ENCODE measurements at regions not wholly inside any gene's neighbourhood (a gene's known extent, or its start where the extent isn't known, plus 50 kb on each side); places are given as distances from the start of the nearest gene placed in this dataset.
"Not testable (repeated sequence)": the region's sequence is repeated elsewhere in the genome, so short reads cannot be mapped to it uniquely, and the experiment has no call there.

- peaks cover 0 to 23% (median 1%) of the 10 kb centered on the region in 11 donors for H3K9me3 Mint-ChIP-seq
- H3K36me3 Mint-ChIP-seq, result no peaks in the 10 kb centered on the region
- no peak overlapping the region for H3K4me3 Mint-ChIP-seq
- no peak overlapping the region for H3K27ac Mint-ChIP-seq
- Histone ChIP-seq H3K36me3 (ENCODE audit: control insufficient read depth in 2 of 3, insufficient read depth in 3 of 3, low read length in 3 of 3) (no peaks in the 10 kb centered on the region), H3K4me1 (ENCODE audit: control insufficient read depth in 2 of 2, insufficient read depth in 2 of 2, low read length in 2 of 2) (no peaks in the 10 kb centered on the region), H3K27ac (ENCODE audit: low read depth, low read length) (no peak overlapping the region), H3K27me3 (ENCODE audit: control insufficient read depth in 2 of 2, insufficient read depth in 2 of 2, low read length in 2 of 2) (no peaks in the 10 kb centered on the region), H3K9me3 (ENCODE audit: control insufficient read depth in 2 of 3, low read length in 3 of 3) (no peaks in the 10 kb centered on the region), H3K4me3 (ENCODE audit: low read length) (no peak overlapping the region)
- POLR2A ChIA-PET, result no interaction called here
- DNase-seq, result no peak
- H3K4me1 Mint-ChIP-seq, result no peaks in the 10 kb centered on the region
- intact Hi-C loops (cut with micrococcal nuclease), result no loop called here
- no peaks in the 10 kb centered on the region for H3K27me3 Mint-ChIP-seq
- CTCF ChIA-PET, result no interaction called here
- ATAC-seq, result no peak
These were observed 1842.9 kb upstream of the C9orf72 start for GRCh38 chr9:29416204-29416603.

DNA sequence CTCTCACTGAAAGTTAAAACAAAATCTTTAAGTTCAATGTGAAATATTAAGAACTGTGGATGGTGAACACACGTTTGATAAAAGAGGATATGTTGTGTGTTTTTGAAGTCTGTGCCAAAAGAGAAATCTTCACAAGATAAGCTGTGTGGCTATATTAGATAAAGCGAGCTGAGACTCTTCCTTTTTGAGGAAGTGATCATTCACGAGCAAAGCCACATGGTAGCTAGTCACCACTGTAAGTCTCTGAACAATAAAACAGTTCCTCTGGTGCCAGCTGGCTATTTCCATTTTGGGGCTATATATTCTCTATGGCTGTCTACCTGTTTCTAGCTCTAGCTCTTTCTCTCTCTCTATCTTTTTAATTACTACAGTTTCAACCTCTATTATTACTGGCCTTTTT is 1849.2 kb upstream of the C9orf72 start:
- Histone ChIP-seq H3K4me1 (ENCODE audit: control insufficient read depth in 2 of 2, insufficient read depth in 2 of 2, low read length in 2 of 2) (no peaks in the 10 kb centered on the region), H3K4me3 (ENCODE audit: low read length) (no peak overlapping the region), H3K27me3 (ENCODE audit: control insufficient read depth in 2 of 2, insufficient read depth in 2 of 2, low read length in 2 of 2) (no peaks in the 10 kb centered on the region), H3K36me3 (ENCODE audit: control insufficient read depth in 2 of 3, insufficient read depth in 3 of 3, low read length in 3 of 3) (no peaks in the 10 kb centered on the region), H3K27ac (ENCODE audit: low read depth, low read length) (no peak overlapping the region), H3K9me3 (ENCODE audit: control insufficient read depth in 2 of 3, low read length in 3 of 3) (no peaks in the 10 kb centered on the region)
- no peak for ATAC-seq
- POLR2A ChIA-PET, result no interaction called here
- DNase-seq, result no peak
- Mint-ChIP-seq H3K4me1 (no peaks in the 10 kb centered on the region), H3K27me3 (no peaks in the 10 kb centered on the region), H3K27ac (no peak overlapping the region), H3K9me3 (peaks cover 0 to 14% (median 3%) of the 10 kb centered on the region in 11 donors), H3K4me3 (no peak overlapping the region), H3K36me3 (no peaks in the 10 kb centered on the region)
- CTCF ChIA-PET, result no interaction called here
- intact Hi-C loops (cut with micrococcal nuclease), result no loop called here

DNA sequence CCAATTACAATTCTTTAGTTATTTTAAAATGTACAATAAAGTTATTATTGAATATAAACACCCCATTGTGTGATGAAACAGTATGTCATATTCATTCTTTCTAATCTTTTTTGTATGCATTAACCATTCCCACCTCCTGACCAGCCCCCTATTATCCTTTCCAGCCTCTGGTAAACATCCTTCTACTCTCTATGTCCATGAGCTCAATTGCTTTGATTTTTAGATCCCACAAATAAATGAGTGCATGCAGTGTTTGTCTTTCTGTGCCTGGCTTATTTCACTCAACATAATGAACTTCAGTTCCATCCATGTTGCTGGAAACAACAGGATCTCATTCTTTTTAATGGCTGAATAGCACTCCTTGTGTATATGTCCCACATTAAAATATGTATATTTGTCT is 1858.9 kb upstream of the C9orf72 start:
- Mint-ChIP-seq H3K9me3 (peaks cover 0 to 33% (median 7%) of the 10 kb centered on the region in 11 donors), H3K4me3 (no peak overlapping the region), H3K27me3 (no peaks in the 10 kb centered on the region), H3K36me3 (no peaks in the 10 kb centered on the region), H3K27ac (no peak overlapping the region), H3K4me1 (no peaks in the 10 kb centered on the region)
- no peak for ATAC-seq
- Histone ChIP-seq H3K27ac (ENCODE audit: low read depth, low read length) (no peak overlapping the region), H3K9me3 (ENCODE audit: control insufficient read depth in 2 of 3, low read length in 3 of 3) (no peaks in the 10 kb centered on the region), H3K36me3 (ENCODE audit: control insufficient read depth in 2 of 3, insufficient read depth in 3 of 3, low read length in 3 of 3) (no peaks in the 10 kb centered on the region), H3K27me3 (ENCODE audit: control insufficient read depth in 2 of 2, insufficient read depth in 2 of 2, low read length in 2 of 2) (no peaks in the 10 kb centered on the region), H3K4me3 (ENCODE audit: low read length) (no peak overlapping the region), H3K4me1 (ENCODE audit: control insufficient read depth in 2 of 2, insufficient read depth in 2 of 2, low read length in 2 of 2) (no peaks in the 10 kb centered on the region)
- ChIA-PET POLR2A (no interaction called here), CTCF (no interaction called here)
- no peak for DNase-seq
- intact Hi-C loops (cut with micrococcal nuclease), result loop anchor here in 1 of 2 donors (5.0 kb wide), 1 partner anchor 315 kb away; no protein-coding TSS in a partner anchor

DNA sequence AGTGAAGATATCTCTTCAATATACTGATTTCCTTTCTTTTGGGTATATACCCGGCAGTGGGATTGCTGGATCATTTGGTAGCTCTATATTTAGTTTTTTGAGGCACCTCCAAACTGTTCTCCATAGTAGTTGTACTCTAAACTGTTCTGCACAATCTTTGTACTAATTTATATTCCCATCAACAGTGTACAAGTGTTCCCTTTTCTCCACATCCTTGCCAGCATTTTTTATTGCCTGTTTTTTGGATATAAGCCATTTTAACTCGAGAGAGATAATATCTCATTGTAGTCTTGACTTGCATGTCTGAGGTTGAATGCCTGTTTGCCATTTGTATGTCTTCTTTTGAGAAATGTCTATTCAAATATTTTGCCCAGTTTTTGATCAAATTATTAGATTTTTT is 1859.4 kb upstream of the C9orf72 start:
- H3K27me3 ChIP-seq (ENCODE audit: control insufficient read depth in 2 of 2, insufficient read depth in 2 of 2, low read length in 2 of 2); DNase-seq; H3K27ac ChIP-seq (ENCODE audit: low read depth, low read length); CTCF ChIA-PET; H3K4me1 Mint-ChIP-seq; POLR2A ChIA-PET; H3K27ac Mint-ChIP-seq; H3K36me3 ChIP-seq (ENCODE audit: control insufficient read depth in 2 of 3, insufficient read depth in 3 of 3, low read length in 3 of 3); H3K4me3 Mint-ChIP-seq; H3K27me3 Mint-ChIP-seq; ATAC-seq; H3K36me3 Mint-ChIP-seq; H3K4me3 ChIP-seq (ENCODE audit: low read length); H3K4me1 ChIP-seq (ENCODE audit: control insufficient read depth in 2 of 2, insufficient read depth in 2 of 2, low read length in 2 of 2); H3K9me3 ChIP-seq (ENCODE audit: control insufficient read depth in 2 of 3, low read length in 3 of 3): not testable (repeated sequence)
- intact Hi-C loops (cut with micrococcal nuclease), result loop anchor here in 1 of 2 donors (5.0 kb wide), 1 partner anchor 315 kb away; no protein-coding TSS in a partner anchor
- H3K9me3 Mint-ChIP-seq, result peaks cover 0 to 33% (median 6%) of the 10 kb centered on the region in 11 donors

GRCh38 chr9:29435368-29435767 is 1862.1 kb upstream of the C9orf72 start:
- H3K36me3 ChIP-seq (ENCODE audit: control insufficient read depth in 2 of 3, insufficient read depth in 3 of 3, low read length in 3 of 3), result no peaks in the 10 kb centered on the region
- Mint-ChIP-seq H3K4me3 (no peak overlapping the region), H3K4me1 (no peaks in the 10 kb centered on the region), H3K27ac (no peak overlapping the region), H3K27me3 (no peaks in the 10 kb centered on the region), H3K36me3 (no peaks in the 10 kb centered on the region), H3K9me3 (peaks cover 0 to 35% (median 6%) of the 10 kb centered on the region in 11 donors)
- no peaks in the 10 kb centered on the region for H3K27me3 ChIP-seq (ENCODE audit: control insufficient read depth in 2 of 2, insufficient read depth in 2 of 2, low read length in 2 of 2)
- intact Hi-C loops (cut with micrococcal nuclease), result no loop called here
- ChIA-PET CTCF (no interaction called here), POLR2A (no interaction called here)
- no peaks in the 10 kb centered on the region for H3K4me1 ChIP-seq (ENCODE audit: control insufficient read depth in 2 of 2, insufficient read depth in 2 of 2, low read length in 2 of 2)
- DNase-seq (no peak), ATAC-seq (no peak)
- H3K4me3 ChIP-seq (ENCODE audit: low read length), result no peak overlapping the region
- H3K27ac ChIP-seq (ENCODE audit: low read depth, low read length), result no peak overlapping the region
- no peaks in the 10 kb centered on the region for H3K9me3 ChIP-seq (ENCODE audit: control insufficient read depth in 2 of 3, low read length in 3 of 3)

DNA sequence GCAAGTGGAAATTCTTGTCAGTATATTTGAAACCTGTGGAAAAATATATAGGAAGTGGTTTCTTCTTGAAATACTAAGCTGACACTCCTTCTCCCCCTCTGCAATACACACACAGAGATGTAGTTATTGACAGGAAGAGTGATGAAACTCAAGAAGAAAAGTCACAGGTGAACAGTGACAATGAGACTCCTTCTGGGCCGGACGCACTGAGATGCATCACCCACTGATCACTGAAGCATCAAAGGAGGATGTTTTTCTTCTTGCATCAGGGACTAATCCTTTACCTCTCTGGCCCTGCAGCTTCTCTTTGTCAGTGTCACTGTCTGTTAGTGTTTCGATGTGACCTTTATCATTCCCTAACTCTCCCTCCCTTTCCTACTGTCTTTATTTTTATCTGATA is 1864.2 kb upstream of the C9orf72 start:
- Mint-ChIP-seq H3K9me3 (peaks cover 0 to 28% (median 3%) of the 10 kb centered on the region in 11 donors), H3K4me1 (no peaks in the 10 kb centered on the region), H3K27me3 (no peaks in the 10 kb centered on the region), H3K36me3 (no peaks in the 10 kb centered on the region), H3K4me3 (no peak overlapping the region), H3K27ac (no peak overlapping the region)
- CTCF ChIA-PET, result no interaction called here
- no peak overlapping the region for H3K4me3 ChIP-seq (ENCODE audit: low read length)
- no peak overlapping the region for H3K27ac ChIP-seq (ENCODE audit: low read depth, low read length)
- no peak for ATAC-seq
- POLR2A ChIA-PET, result no interaction called here
- H3K36me3 ChIP-seq (ENCODE audit: control insufficient read depth in 2 of 3, insufficient read depth in 3 of 3, low read length in 3 of 3), result no peaks in the 10 kb centered on the region
- DNase-seq, result no peak
- no peaks in the 10 kb centered on the region for H3K27me3 ChIP-seq (ENCODE audit: control insufficient read depth in 2 of 2, insufficient read depth in 2 of 2, low read length in 2 of 2)
- no peaks in the 10 kb centered on the region for H3K4me1 ChIP-seq (ENCODE audit: control insufficient read depth in 2 of 2, insufficient read depth in 2 of 2, low read length in 2 of 2)
- no peaks in the 10 kb centered on the region for H3K9me3 ChIP-seq (ENCODE audit: control insufficient read depth in 2 of 3, low read length in 3 of 3)
- intact Hi-C loops (cut with micrococcal nuclease), result no loop called here

DNA sequence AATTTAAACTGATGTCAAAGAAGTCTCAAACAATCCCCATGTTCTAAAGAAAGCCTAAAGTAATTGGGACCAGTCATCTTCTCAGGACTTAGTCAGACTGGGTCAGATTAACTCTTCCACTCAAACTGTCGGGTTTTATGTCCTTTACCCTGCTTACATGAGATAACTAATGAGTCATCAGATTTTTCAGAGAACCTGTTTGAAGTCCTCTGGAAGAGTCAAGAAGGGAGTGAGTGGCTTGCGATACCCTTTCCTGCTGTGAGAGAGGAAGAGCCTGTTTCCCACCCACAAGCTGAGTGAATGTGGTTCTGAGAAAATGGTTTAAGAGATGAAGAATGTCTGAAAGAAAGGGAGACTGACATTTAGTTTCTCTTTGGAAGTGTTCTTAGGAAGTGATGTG is 1866.7 kb upstream of the C9orf72 start:
- no peaks in the 10 kb centered on the region for H3K27me3 Mint-ChIP-seq
- H3K4me3 ChIP-seq (ENCODE audit: low read length), result no peak overlapping the region
- H3K9me3 ChIP-seq (ENCODE audit: control insufficient read depth in 2 of 3, low read length in 3 of 3), result no peaks in the 10 kb centered on the region
- no peaks in the 10 kb centered on the region for H3K4me1 ChIP-seq (ENCODE audit: control insufficient read depth in 2 of 2, insufficient read depth in 2 of 2, low read length in 2 of 2)
- intact Hi-C loops (cut with micrococcal nuclease), result loop anchor here in 1 of 2 donors (10.0 kb wide), 1 partner anchor 65 kb away; no protein-coding TSS in a partner anchor
- POLR2A ChIA-PET, result no interaction called here
- no peaks in the 10 kb centered on the region for H3K27me3 ChIP-seq (ENCODE audit: control insufficient read depth in 2 of 2, insufficient read depth in 2 of 2, low read length in 2 of 2)
- no peak overlapping the region for H3K27ac Mint-ChIP-seq
- CTCF ChIA-PET, result no interaction called here
- H3K36me3 Mint-ChIP-seq, result no peaks in the 10 kb centered on the region
- no peaks in the 10 kb centered on the region for H3K4me1 Mint-ChIP-seq
- H3K36me3 ChIP-seq (ENCODE audit: control insufficient read depth in 2 of 3, insufficient read depth in 3 of 3, low read length in 3 of 3), result no peaks in the 10 kb centered on the region
- peaks cover 0 to 12% (median 3%) of the 10 kb centered on the region in 11 donors for H3K9me3 Mint-ChIP-seq
- no peak overlapping the region for H3K27ac ChIP-seq (ENCODE audit: low read depth, low read length)
- ATAC-seq, result no peak
- no peak overlapping the region for H3K4me3 Mint-ChIP-seq
- DNase-seq, result no peak
